Left lobe of liver (tissue), 2 donors: ENCODE measurements at regions not wholly inside any gene's neighbourhood (a gene's known extent, or its start where the extent isn't known, plus 50 kb on each side); places are given as distances from the start of the nearest gene placed in this dataset.

Source experiments
- ATAC-seq: fragments of 200-7000 bp; cut with Tn5 transposase; one replicate; pipeline ENCODE4 v1.9.1; 2020; ENCODE audit warnings: mild to moderate bottlenecking, moderate library complexity
- DNase-seq: peaks from one replicate; pipeline ENCODE4 v3.0.0-alpha.2; 2020; ENCODE audit warnings: low spot score
- donor health status: DM: no; HTN: no; CAD: no; lungs with moderate emphysema.
- donor health status: DM: no; HTN: yes; CAD: no.

DNA sequence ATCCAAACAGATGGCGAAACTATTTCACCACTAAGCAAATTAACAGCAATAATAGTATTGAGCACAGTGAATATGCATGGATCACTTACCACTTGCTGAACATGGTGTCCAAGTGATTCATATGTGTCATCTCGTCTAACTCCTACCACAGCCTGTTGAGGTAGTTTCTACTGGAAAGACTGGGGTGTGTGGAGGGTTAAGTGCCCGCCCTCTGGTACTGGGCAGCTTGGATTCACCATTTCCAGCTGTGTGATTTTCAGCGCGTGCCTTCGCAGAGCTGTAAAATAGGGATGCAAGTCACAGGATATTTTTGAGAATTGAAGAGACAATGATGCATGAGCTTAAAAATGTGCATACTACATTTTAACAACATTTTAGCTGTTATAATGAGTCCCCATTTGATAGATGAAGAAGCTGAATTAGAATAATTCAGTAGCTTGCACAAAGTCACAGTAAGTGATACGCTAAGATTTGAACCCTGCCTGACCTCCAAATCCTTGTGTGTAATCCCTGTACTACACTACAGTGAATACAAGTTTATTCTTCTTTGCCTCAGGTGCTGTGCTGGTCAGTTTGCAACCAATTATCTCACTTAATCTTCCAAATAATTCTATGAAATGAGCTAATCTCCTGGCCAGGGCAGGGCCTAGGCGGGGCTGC is 75.2 kb upstream of the SIX2 start:
- ATAC-seq (no peak), DNase-seq (no peak)

DNA sequence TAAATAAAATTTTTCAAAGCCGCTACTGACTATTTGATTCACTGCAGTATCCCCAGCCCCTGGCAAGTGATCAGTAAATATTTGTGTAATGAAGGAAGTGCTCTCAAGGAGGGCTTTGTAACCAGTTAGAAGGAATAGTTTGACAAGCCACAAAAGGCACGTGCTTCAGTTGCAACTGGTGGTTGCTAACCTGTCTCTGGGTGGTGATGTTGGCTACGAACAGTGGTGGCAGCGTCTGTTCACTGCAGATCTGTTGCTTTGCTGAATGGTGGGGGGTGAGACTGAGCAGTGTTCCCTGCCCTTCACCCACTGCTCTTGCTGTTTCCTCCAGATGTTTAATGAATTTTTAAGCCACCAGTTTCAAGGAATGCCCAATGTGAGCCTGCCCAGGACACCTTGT is 73.9 kb upstream of the SIX2 start:
- no peak for ATAC-seq
- DNase-seq = no peak

DNA sequence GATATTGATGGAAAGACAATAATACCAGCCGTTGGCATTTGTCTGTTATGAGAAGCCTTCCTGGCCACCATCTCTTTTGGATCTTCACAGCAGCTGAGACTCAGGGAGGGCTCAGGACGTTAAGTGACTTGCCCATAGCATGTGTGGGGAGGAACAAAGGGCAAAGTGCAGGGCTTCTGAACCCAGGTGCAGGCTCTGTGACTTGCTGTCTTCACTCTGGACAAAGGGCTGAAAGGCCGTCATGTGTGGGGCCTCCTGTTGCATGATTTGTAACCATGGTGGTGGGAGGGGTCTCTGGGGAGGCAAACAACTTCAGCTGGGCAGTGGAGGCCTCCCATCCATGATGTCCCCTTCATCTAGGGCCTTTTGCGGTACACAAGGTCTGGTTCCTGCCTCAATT is 65.5 kb upstream of the SIX2 start:
- DNase-seq (no peak), ATAC-seq (no peak)

DNA sequence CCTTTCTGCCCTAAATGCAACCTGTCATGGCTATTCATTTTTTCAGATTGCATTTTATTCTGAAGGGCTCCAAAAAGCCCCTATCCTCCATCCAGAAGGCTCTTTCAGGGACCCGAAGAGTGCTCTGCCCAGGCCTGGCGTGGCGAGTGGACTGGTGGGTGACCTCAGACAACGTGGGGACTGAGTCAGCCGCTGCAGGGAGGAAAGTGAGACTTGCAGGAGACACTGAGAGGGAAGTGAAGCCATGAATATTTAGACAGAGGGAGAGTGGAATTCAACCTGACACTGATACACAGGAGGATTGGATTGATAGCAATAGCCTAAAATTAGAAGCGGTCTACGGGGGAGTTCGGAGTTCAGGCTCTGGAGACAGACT is 63.6 kb upstream of the SIX2 start:
- no peak for ATAC-seq
- no peak for DNase-seq

DNA sequence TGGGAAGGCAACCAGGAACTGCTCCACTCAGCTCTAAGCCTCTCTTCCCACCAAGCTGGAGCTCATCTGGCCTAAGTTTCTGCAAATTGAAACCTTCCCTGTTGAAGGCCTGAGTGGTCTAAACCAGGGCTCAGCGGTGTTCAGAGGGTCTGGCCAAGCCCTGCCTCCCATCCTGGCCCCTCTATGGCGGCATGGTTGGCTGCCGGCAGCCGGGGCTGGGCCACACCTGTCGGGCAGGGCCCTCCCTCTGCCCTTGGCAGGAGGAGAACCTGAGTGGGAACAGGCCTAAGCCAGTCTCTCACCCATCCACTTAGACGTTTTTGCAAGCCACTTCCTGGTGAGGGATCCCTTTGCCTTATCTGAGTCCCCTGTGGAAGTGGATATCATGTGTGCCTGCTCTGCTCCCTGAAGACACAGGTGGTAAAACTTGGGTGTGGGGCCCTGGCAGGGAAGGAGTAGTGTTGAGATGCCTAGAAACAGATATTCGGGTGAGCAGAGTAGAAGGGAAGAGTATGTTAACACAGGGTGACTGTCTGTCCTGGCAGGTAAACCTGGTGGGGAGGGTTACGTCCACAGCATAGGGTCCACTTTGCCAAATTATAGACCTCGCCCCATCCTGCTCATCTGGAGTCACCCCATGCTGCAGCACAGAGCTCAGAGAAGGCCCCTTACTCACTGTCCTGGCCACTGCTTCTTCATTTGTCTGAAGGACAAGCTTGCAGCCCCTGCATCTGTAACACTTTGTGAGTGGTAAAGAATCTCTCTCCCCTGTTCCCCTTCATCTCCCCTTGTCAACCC is 63.0 kb upstream of the SIX2 start:
- no peak for ATAC-seq

DNA sequence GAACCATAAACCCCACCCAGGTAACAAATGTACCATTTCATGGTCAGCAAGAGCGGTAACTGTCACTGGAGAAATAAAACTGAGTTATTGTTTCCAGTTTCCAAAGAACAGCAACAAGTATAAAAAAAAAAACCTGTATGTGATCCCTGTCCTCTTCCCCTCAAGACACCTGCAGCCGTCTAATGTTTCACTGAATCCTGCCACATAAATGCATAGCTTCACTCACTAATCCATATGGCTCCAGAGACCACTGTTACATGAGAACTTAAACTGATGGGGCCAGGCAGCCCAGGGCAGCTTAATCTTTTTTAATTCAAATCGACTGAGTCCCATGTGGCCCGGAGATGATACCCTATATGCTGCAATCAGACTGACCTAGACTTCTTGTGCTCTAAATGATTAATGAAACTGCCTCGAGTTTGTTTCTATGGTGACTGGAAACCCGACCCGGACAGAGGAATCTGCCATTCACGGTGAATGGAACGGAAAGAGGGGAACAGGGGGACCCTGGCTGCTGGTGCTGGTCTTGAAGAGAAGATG is 60.9 kb upstream of the SIX2 start:
- no peak for ATAC-seq

More for the DNA sequence above, 63.0 kb upstream of the SIX2 start:
- DNase-seq = no peak

DNA sequence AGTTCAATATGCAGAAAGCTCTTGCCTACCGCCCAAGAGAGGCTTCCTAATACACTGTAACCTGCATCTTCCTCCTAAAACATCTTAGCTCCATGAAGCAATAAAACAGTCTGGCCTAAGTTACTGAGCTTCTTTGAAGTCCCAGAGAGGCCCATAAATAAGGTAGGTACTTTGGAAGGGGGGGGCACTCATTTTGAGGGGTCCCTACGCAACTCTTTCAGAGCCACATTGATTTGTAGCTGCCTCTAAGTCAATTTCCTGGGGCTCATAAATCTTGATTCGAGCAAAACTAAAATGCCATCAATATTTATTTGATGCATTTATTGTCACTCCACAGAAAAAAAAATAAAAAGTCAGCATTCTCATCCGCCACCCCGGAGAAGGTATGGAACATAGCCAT is 60.4 kb upstream of the SIX2 start:
- no peak for DNase-seq
- no peak for ATAC-seq

More for the DNA sequence above, 60.9 kb upstream of the SIX2 start:
- DNase-seq = no peak

DNA sequence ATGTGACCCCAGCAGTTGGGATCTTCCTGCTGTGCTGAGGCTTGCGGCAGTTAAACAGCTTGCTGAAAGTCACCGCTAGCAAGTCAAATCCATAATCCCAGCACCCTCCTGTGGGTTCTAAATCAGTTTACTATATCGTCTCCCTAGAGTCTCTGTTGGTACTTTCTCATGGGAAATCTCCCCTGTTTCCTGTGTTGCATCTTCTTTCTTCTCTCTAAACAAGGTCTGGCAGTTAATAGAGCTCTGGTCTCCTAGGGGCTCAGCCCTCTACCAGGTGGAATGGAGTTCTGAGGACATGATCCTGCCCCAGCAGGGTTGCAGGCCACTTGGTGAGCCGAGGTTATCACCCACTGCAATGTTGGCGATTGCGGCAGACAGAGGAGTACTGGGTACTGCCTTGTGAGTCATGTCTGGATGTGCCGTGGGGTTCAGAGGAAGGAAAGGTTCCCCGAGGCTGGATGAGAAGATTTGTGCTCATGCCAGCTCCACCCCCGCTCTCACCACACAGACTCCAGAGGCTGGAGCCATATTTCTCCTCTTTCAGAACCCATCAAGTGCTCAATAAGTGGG is 59.4 kb upstream of the SIX2 start:
- DNase-seq (no peak), ATAC-seq (no peak)

DNA sequence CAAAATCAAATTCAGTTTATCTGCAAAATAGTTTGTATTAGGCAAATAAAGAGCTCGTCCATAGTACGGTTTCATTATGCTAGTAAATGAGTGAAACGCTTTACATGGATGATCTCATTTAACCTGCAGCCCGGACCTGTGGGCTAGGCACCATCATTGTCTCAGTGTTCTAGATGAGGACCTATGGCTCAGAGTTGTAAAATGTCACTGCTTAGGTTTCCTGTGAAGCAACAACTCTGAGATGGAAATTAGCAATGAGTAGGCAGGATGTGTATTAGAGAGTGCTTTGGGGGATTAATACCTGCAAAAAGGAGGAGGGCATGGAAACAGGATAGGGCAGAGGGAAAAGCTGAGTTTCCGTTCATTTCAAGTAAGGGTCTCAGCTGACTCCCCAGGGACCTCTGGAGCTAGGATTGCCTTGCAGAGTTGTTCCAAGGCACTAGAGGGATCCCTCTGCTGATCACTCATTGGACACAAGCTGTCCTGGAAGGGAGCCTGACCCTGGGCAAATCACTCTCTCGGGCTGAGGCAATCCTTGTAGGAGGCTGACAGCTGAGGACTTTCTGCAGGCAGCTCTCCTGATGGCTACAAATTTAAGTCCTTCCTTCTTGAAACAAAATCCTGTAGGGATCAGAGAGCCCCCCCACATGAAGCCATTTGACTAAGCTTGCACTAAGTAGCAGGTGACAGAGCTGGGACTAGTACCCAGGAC is 58.8 kb upstream of the SIX2 start:
- no peak for DNase-seq
- peak; percentile 52 for ATAC-seq
